Naive B cell (primary cell): ENCODE measurements at regions not wholly inside any gene's neighbourhood (a gene's known extent, or its start where the extent isn't known, plus 50 kb on each side); places are given as distances from the start of the nearest gene placed in this dataset.
A peak's percentile ranks its signal among the peaks of the same experiment; 100 is the strongest.

Source experiments
- ATAC-seq, 2 donors: fragments of 150-1000 bp; cut with Tn5 transposase; 2 replicates each; pipeline ENCODE4 v1.10.0; 2021; ENCODE audit warnings: low read depth in 2 of 2, mild to moderate bottlenecking in 2 of 2, moderate library complexity in 2 of 2
- DNase-seq: peaks from one replicate; pipeline ENCODE4 v3.0.0; 2022
- H3K27ac Mint-ChIP-seq, 6 donors: one replicate each; pipeline ENCODE4 v1.8.0; 2020 to 2022; ENCODE audit warnings: mild to moderate bottlenecking in 6 of 6, mixed read lengths in 6 of 6, moderate library complexity in 5 of 6, inconsistent platforms in 2 of 6
- H3K27me3 Mint-ChIP-seq, 3 donors: one replicate each; pipeline ENCODE4 v1.8.0; 2021 to 2022; ENCODE audit warnings: mixed read lengths in 3 of 3, mild to moderate bottlenecking in 1 of 3
- H3K36me3 Mint-ChIP-seq, 2 donors: one replicate each; pipeline ENCODE4 v1.8.0; 2020 to 2022; ENCODE audit warnings: mixed read lengths in 2 of 2, inconsistent platforms in 1 of 2, mild to moderate bottlenecking in 1 of 2
- H3K4me1 Mint-ChIP-seq, 3 donors: one replicate each; pipeline ENCODE4 v1.8.0; 2020 to 2022; ENCODE audit warnings: mixed read lengths in 3 of 3, inconsistent platforms in 1 of 3, mild to moderate bottlenecking in 1 of 3, moderate library complexity in 1 of 3
- H3K4me3 Mint-ChIP-seq, 8 donors: one replicate each; pipeline ENCODE4 v1.8.0; 2020 to 2022; ENCODE audit warnings: mild to moderate bottlenecking in 8 of 8, mixed read lengths in 8 of 8, moderate library complexity in 8 of 8, inconsistent platforms in 2 of 8
- H3K9me3 Mint-ChIP-seq, 7 donors: one replicate each; pipeline ENCODE4 v1.8.0; 2020 to 2022; ENCODE audit warnings: mixed read lengths in 7 of 7, mild to moderate bottlenecking in 5 of 7, inconsistent platforms in 2 of 7, moderate library complexity in 1 of 7

GRCh38 chr5:68618501-68618900 lies 402.9 kb downstream of the PIK3R1 start:
- Mint-ChIP-seq H3K4me3 (no peak overlapping the region), H3K27me3 (peaks cover 11 to 27% (median 18%) of the 10 kb centered on the region in 3 donors), H3K27ac (no peak overlapping the region), H3K4me1 (peaks cover 0 to 2% (median 0%) of the 10 kb centered on the region in 3 donors), H3K9me3 (peaks cover 3 to 27% (median 19%) of the 10 kb centered on the region in 7 donors), H3K36me3 (peaks cover 0 to 12% of the 10 kb centered on the region in 2 donors)
- DNase-seq: no peak
- no peak for ATAC-seq

GRCh38 chr5:68627001-68627400 lies 411.4 kb downstream of the PIK3R1 start:
- Mint-ChIP-seq H3K4me3 (no peak overlapping the region), H3K9me3 (peaks cover 0 to 5% (median 2%) of the 10 kb centered on the region in 7 donors), H3K27ac (no peak overlapping the region), H3K4me1 (no peaks in the 10 kb centered on the region), H3K27me3 (peaks cover 0 to 15% (median 13%) of the 10 kb centered on the region in 3 donors), H3K36me3 (peaks cover 0 to 7% of the 10 kb centered on the region in 2 donors)
- no peak for ATAC-seq
- no peak for DNase-seq

- Mint-ChIP-seq H3K27ac (no peak overlapping the region), H3K9me3 (peaks cover 0 to 5% (median 0%) of the 10 kb centered on the region in 7 donors), H3K27me3 (peaks cover 0 to 13% (median 4%) of the 10 kb centered on the region in 3 donors), H3K4me1 (no peaks in the 10 kb centered on the region), H3K36me3 (peaks cover 0 to 4% of the 10 kb centered on the region in 2 donors), H3K4me3 (no peak overlapping the region)
- DNase-seq (no peak), ATAC-seq (no peak)
Observed at GRCh38 chr5:68628082-68628814, 412.7 kb downstream of the PIK3R1 start.

DNA sequence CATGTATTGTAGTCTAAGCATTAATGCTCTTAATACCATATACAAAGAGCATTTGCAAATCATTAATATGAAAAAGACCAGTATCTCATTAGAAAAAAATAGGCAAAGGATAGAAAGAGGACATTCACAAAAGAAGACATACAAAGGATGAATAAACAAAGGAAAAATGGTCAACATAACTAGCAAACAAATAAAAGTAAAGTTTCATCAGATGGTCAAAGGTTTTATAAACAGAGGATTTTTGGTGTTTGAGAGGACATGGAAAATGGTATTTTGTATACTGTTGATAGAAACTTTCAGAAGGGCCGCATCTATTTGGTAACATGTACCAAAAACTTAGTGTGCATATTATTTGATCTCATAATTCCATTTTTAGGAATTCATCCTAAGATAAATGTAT lies 414.8 kb downstream of the PIK3R1 start:
- DNase-seq: no peak
- no peaks in the 10 kb centered on the region for H3K36me3 Mint-ChIP-seq

GRCh38 chr5:68631884-68632283 lies 416.3 kb downstream of the PIK3R1 start:
- ATAC-seq: no peak
- peaks cover 0 to 13% (median 2%) of the 10 kb centered on the region in 3 donors for H3K27me3 Mint-ChIP-seq
- no peak overlapping the region for H3K4me3 Mint-ChIP-seq
- H3K4me1 Mint-ChIP-seq: no peaks in the 10 kb centered on the region
- peaks cover 0 to 2% (median 0%) of the 10 kb centered on the region in 7 donors for H3K9me3 Mint-ChIP-seq
- peak overlapping the region in 1 of 6 donors; percentile 5 for H3K27ac Mint-ChIP-seq
- no peaks in the 10 kb centered on the region for H3K36me3 Mint-ChIP-seq
- no peak for DNase-seq

More for the DNA sequence above, 414.8 kb downstream of the PIK3R1 start:
- peaks cover 0 to 13% (median 0%) of the 10 kb centered on the region in 3 donors for H3K27me3 Mint-ChIP-seq
- peaks cover 0 to 2% (median 0%) of the 10 kb centered on the region in 7 donors for H3K9me3 Mint-ChIP-seq
- H3K4me3 Mint-ChIP-seq: no peak overlapping the region
- H3K4me1 Mint-ChIP-seq: no peaks in the 10 kb centered on the region
- ATAC-seq: no peak
- H3K27ac Mint-ChIP-seq: no peak overlapping the region

DNA sequence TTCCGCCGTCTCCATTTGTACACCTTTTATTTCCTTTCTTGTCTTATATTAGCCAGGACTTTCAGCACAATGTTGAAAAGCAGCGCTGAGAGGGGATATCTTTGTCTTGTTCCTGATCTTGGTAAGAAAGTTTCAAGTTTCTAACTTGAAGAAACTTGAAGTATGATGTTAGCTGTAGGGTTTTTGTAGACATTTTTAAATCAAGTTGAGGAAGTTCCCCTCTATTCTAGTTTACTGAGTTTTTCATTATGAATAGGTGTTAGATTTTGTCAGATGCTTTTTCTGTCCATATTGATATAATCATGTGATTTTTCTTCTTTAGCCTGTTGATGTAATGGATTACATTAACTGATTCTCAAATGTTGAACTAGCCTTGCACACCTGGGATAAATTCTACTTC lies 425.7 kb downstream of the PIK3R1 start:
- Mint-ChIP-seq H3K4me1 (peaks cover 6 to 10% (median 7%) of the 10 kb centered on the region in 3 donors), H3K9me3 (peaks cover 0 to 13% (median 2%) of the 10 kb centered on the region in 7 donors), H3K4me3 (no peak overlapping the region), H3K27me3 (peaks cover 8 to 17% (median 8%) of the 10 kb centered on the region in 3 donors), H3K27ac (no peak overlapping the region), H3K36me3 (peaks cover 0 to 8% of the 10 kb centered on the region in 2 donors)
- ATAC-seq (no peak), DNase-seq (no peak)

- H3K4me3 Mint-ChIP-seq: no peak overlapping the region
- DNase-seq (no peak), ATAC-seq (no peak)
- H3K36me3 Mint-ChIP-seq: peaks cover 0 to 8% of the 10 kb centered on the region in 2 donors
- H3K27me3 Mint-ChIP-seq: peaks cover 4 to 17% (median 8%) of the 10 kb centered on the region in 3 donors
- no peak overlapping the region for H3K27ac Mint-ChIP-seq
- H3K4me1 Mint-ChIP-seq: peaks cover 7 to 15% (median 9%) of the 10 kb centered on the region in 3 donors
- peaks cover 0 to 13% (median 2%) of the 10 kb centered on the region in 7 donors for H3K9me3 Mint-ChIP-seq
Observed at GRCh38 chr5:68643064-68643463, 427.5 kb downstream of the PIK3R1 start.

DNA sequence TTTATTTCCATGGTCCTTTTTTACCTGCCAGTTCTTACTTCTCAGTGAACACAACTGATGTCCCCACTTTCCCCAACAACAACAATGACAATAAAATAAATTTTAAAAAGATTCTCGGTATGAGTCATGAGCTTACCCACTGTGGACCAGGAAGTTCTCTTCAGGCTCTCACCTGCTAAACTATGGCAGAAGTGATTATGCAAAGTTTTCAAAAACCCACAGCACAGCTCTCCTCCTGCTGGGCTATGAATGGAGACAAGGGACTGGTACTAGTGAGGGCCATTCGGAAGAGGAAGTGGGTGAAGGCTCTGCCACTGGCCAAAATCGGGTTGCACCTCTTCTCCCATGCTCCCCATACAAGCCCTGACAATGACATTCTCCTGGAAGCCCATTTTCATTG lies 429.4 kb downstream of the PIK3R1 start:
- DNase-seq: no peak
- H3K36me3 Mint-ChIP-seq: peaks cover 0 to 8% of the 10 kb centered on the region in 2 donors
- H3K27me3 Mint-ChIP-seq: peaks cover 4 to 11% (median 8%) of the 10 kb centered on the region in 3 donors
- peaks cover 0 to 13% (median 2%) of the 10 kb centered on the region in 7 donors for H3K9me3 Mint-ChIP-seq
- no peak overlapping the region for H3K4me3 Mint-ChIP-seq
- peak; percentile 60 to 77 for ATAC-seq
- peak overlapping the region in 1 of 6 donors; percentile 11 for H3K27ac Mint-ChIP-seq
- peaks cover 7 to 15% (median 9%) of the 10 kb centered on the region in 3 donors for H3K4me1 Mint-ChIP-seq

GRCh38 chr5:68646144-68646543 lies 430.6 kb downstream of the PIK3R1 start:
- H3K4me3 Mint-ChIP-seq: no peak overlapping the region
- peaks cover 4 to 8% (median 6%) of the 10 kb centered on the region in 3 donors for H3K27me3 Mint-ChIP-seq
- peaks cover 7 to 15% (median 9%) of the 10 kb centered on the region in 3 donors for H3K4me1 Mint-ChIP-seq
- DNase-seq (no peak), ATAC-seq (no peak)
- peaks cover 0 to 8% of the 10 kb centered on the region in 2 donors for H3K36me3 Mint-ChIP-seq
- no peak overlapping the region for H3K27ac Mint-ChIP-seq
- peaks cover 0 to 13% (median 2%) of the 10 kb centered on the region in 7 donors for H3K9me3 Mint-ChIP-seq

DNA sequence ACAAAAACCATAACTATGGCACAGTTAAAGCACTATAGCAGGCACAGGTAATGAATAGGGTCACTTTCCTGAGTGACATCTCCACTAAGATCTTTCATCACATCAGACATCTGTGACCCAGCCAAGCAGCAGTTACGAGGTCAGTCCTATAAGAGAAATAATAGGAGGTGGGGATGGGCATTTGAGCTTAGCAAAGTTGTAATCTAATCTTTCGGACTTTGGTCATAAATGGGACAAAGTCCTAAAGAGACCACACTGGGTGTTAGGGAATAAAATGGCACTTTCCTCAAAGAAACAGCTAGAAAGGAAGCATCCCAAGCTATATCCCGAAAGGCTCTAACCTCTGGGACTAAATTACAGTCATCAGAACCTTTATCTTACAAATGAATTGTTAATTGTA lies 432.2 kb downstream of the PIK3R1 start:
- Mint-ChIP-seq H3K27me3 (peaks cover 0 to 5% (median 4%) of the 10 kb centered on the region in 3 donors), H3K27ac (no peak overlapping the region), H3K9me3 (no peaks in the 10 kb centered on the region), H3K36me3 (peaks cover 0 to 4% of the 10 kb centered on the region in 2 donors), H3K4me1 (peaks cover 6 to 15% (median 9%) of the 10 kb centered on the region in 3 donors), H3K4me3 (no peak overlapping the region)
- DNase-seq (no peak), ATAC-seq (no peak)

DNA sequence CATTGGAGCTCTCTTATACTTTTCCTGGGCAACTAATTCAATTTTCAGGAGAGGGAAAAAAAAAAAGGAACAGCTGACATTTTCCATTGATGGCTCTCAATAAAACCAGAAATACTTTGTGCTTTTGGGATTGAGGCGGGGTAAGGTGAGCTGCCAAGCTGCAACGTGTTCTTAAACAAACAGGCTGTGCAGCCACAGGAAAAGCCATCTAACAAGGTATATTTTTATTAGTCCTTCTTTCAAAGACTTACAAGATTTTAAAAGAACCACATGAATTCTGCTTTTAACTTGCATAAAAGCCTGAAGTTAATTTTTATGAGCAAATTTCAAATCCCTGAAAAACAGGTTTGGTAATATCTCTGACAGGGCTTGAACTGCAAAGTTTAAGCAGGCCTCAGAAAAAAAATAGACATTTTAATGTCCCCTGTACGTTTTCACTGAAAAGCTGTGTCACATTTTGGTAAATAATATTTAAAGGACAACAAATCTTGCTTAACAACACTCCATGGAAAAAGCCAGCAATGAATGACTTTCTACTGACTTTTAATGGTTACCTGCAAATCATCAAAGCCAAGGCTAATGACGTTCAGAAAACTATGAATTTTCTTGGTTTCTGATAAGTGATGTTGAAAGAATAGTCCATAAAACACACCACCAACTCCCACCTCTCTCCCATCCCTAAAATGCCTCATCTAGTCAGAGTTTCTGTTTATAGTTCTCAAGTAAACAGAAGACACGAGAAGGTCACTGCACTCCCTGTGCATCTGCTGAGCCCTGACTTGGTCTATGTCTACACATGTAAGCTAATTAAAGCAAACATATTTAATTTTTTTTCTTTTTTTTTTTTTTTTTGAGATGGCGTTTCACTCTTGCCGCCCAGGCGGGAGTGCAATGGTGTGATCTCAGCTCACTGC lies 433.6 kb downstream of the PIK3R1 start:
- no peak overlapping the region for H3K4me3 Mint-ChIP-seq
- peaks cover 0 to under 1% (median 0%) of the 10 kb centered on the region in 7 donors for H3K9me3 Mint-ChIP-seq
- H3K36me3 Mint-ChIP-seq: no peaks in the 10 kb centered on the region
- H3K27me3 Mint-ChIP-seq: no peaks in the 10 kb centered on the region
- DNase-seq (no peak), ATAC-seq (no peak)
- peak overlapping the region in 1 of 6 donors; percentile 63 for H3K27ac Mint-ChIP-seq
- H3K4me1 Mint-ChIP-seq: peaks cover 4 to 15% (median 9%) of the 10 kb centered on the region in 3 donors

- H3K27ac Mint-ChIP-seq: no peak overlapping the region
- no peaks in the 10 kb centered on the region for H3K36me3 Mint-ChIP-seq
- DNase-seq (no peak), ATAC-seq (no peak)
- no peaks in the 10 kb centered on the region for H3K27me3 Mint-ChIP-seq
- peaks cover 0 to 3% (median 0%) of the 10 kb centered on the region in 7 donors for H3K9me3 Mint-ChIP-seq
- peaks cover 0 to under 1% (median 0%) of the 10 kb centered on the region in 3 donors for H3K4me1 Mint-ChIP-seq
- no peak overlapping the region for H3K4me3 Mint-ChIP-seq
Observed at GRCh38 chr5:68652534-68652965, 437.0 kb downstream of the PIK3R1 start.

- Mint-ChIP-seq H3K4me3 (no peak overlapping the region), H3K9me3 (peaks cover 0 to 3% (median 0%) of the 10 kb centered on the region in 7 donors), H3K27ac (no peak overlapping the region), H3K36me3 (no peaks in the 10 kb centered on the region), H3K27me3 (no peaks in the 10 kb centered on the region), H3K4me1 (no peaks in the 10 kb centered on the region)
- DNase-seq: no peak
- no peak for ATAC-seq
Observed at GRCh38 chr5:68653471-68653870, 437.9 kb downstream of the PIK3R1 start.
